Psoas muscle (tissue), 7 donors: ENCODE measurements at regions not wholly inside any gene's neighbourhood (a gene's known extent, or its start where the extent isn't known, plus 50 kb on each side); places are given as distances from the start of the nearest gene placed in this dataset.

Source experiments
- ATAC-seq, 4 donors: fragments of 200-7000 bp; cut with Tn5 transposase; one replicate each; pipeline ENCODE4 v1.9.1; 2020; ENCODE audit warnings: moderate library complexity in 3 of 4, mild to moderate bottlenecking in 2 of 4
- DNase-seq, 2 donors: peaks; one replicate each; pipeline ENCODE4 v3.0.0-alpha.2; 2020
- H3K27ac ChIP-seq: fragments of 200-600 bp; one replicate; pipeline ENCODE4 v1.8.0; 2022
- H3K27me3 ChIP-seq, 3 donors: fragments of 200-600 bp in 1 of 3; one replicate each; pipeline versions ENCODE4 v1.6.1 to v1.8.0; 2013 to 2022; ENCODE audit warnings: low read length in 2 of 3, mild to moderate bottlenecking in 2 of 3, moderate library complexity in 1 of 3; ENCODE audit not compliant: insufficient read depth in 3 of 3
- H3K36me3 ChIP-seq, 2 donors: fragments of 200-600 bp in 1 of 2; one replicate each; pipeline versions ENCODE4 v1.6.1 to v1.8.0; 2013 to 2022; ENCODE audit warnings: low read depth in 1 of 2, mild to moderate bottlenecking in 1 of 2, moderate library complexity in 1 of 2; ENCODE audit not compliant: insufficient read depth in 1 of 2
- H3K4me1 ChIP-seq: fragments of 200-600 bp; one replicate; pipeline ENCODE4 v1.8.0; 2022
- H3K4me3 ChIP-seq: fragments of 200-600 bp; one replicate; pipeline ENCODE4 v1.8.0; 2022; ENCODE audit warnings: mild to moderate bottlenecking
- H3K9me3 ChIP-seq: fragments of 200-600 bp; one replicate; pipeline ENCODE4 v1.8.0; 2022
- CTCF ChIP-seq: fragments of 200-600 bp; IDR thresholded peaks from one replicate; pipeline ENCODE4 v1.8.0; 2022; ENCODE audit warnings: antibody characterized with exemption
- WGBS, 3 donors: extraction: QIAGEN DNeasy Blood & Tissue Kit; methylation state at CpG; one replicate each; pipeline versions ENCODE4 v1.1.6 to v1.1.7; 2013; 5-methylcytosine and 5-hydroxymethylcytosine counted together
- intact Hi-C, 2 donors: fragments of 100-400 bp; cut with DNase I; formaldehyde crosslinking; loops; one replicate each; pipeline versions ENCODE4 v1.11.0 to v1.14.2; 2022
- donor health status: healthy with polysubstance abuse.
- donor health status: DM: no; HTN: no; CAD: no; lungs with moderate emphysema.
- donor health status: Bipolar disorder and iron deficiency.
- donor health status: healthy.
- donor health status: DM: yes; HTN: yes; CAD: no.
- donor health status: DM: no; HTN: no; CAD: no.
- donor health status: DM: yes; HTN: yes; CAD: no.

- intact Hi-C loops = no loop called here
- no peaks in the 10 kb centered on the region for H3K9me3 ChIP-seq
- no peak overlapping the region for H3K4me3 ChIP-seq
- H3K27me3 ChIP-seq = no peaks in the 10 kb centered on the region
- no peaks in the 10 kb centered on the region for H3K4me1 ChIP-seq
- no peak overlapping the region for H3K27ac ChIP-seq
- TF ChIP-seq CTCF = no peak
- no peaks in the 10 kb centered on the region for H3K36me3 ChIP-seq
- ATAC-seq = no peak
- 36 to 44% (median 43%) methylated on average over 3 of the region's 3 CpGs for WGBS, 3 donors
- no peak for DNase-seq
These were observed 850.6 kb upstream of the WWC1 start for GRCh38 chr5:167440846-167441245.

DNA sequence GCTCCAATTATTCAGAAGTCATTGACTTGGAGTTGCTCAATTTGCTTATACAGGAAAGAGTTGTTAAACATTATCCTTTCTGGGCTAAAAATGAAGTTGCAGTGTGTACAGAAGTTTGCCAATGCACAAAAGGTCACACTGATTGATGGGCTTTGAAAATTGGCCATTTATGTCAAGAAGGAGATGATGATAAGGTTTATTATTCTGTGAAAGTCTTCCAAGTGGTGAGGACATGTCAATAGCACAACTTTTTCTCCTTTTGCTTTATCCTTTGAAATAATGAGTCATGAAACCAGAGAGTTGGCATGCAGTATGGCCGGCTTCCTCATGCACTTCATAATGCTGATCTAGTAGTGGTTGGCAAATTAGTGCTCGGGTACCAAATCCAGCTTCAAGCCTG, 848.5 kb upstream of the WWC1 start:
- Histone ChIP-seq H3K36me3 (no peaks in the 10 kb centered on the region), H3K9me3 (no peaks in the 10 kb centered on the region), H3K27ac (no peak overlapping the region), H3K4me1 (no peaks in the 10 kb centered on the region), H3K27me3 (no peaks in the 10 kb centered on the region), H3K4me3 (no peak overlapping the region)
- 82 to 90% (median 88%) methylated on average over 2 of the region's 2 CpGs for WGBS, 3 donors
- no peak for TF ChIP-seq CTCF
- ATAC-seq (no peak), DNase-seq (no peak)
- intact Hi-C loops = no loop called here

DNA sequence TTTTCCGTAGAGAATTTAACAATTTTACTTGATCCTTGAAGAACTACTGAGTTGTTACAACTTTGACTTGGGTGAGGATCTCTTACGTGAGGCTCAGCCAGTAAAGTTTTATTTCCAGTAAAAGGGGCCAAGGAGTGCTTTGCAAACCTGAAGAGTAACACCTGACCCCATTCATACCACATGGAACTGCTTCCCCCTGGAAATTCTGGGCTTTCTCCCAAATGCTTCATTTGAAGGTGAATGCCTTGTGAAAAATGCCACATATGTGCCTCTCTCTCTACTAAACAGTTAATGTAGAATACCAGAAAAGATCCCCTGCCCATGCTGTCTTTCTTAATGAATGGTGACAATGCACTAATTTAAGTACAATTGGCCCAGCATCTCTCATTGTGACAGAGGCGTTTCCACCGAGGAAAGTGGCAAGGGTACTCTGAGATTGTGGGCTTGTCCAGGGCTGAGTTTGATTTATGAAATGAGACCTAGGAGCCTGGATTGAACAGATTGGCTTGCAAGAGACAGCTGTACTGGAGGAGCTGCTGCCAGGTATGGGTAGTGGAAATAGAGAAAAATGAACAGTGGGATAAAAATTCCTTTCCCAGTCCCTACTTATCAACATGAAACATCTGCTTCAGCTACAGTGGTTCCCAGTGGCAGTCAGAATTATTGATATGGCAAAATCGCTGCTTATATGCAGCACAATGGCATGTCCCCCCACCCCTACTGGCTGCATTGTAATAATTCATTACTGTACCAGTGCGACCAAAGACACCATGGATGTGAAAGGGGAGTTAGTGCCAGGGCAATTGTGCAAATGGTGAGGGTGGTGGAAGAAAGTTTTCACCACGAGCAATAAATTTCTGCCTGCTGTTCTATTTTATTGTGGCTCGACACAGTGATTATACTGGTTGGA, 843.7 kb upstream of the WWC1 start:
- H3K4me1 ChIP-seq = no peaks in the 10 kb centered on the region
- H3K4me3 ChIP-seq = no peak overlapping the region
- no peaks in the 10 kb centered on the region for H3K27me3 ChIP-seq
- intact Hi-C loops = no loop called here
- no peak overlapping the region for H3K27ac ChIP-seq
- H3K9me3 ChIP-seq = no peaks in the 10 kb centered on the region
- no peak for DNase-seq
- no peak for ATAC-seq
- WGBS, 3 donors = 44 to 54% (median 46%) methylated on average over 8 of the region's 8 CpGs
- TF ChIP-seq CTCF = no peak
- H3K36me3 ChIP-seq = no peaks in the 10 kb centered on the region

DNA sequence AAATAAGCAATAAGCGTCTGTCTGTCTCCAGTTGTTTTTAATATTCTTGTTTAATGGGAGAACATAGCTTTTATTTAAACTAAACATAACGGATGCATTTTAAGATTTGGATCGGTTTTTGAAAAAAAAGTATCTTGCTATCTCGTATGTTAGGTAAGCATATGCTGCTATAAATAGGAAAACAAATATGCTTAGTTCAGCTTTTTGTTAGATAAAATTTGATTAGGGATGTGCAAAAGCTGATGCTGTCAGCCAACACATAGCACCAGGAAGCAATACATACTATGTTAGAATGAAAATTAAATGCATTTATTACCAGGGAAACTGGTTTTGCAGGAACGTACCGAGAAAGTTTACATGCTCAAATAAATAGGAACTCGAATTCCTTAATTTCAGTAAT, 843.1 kb upstream of the WWC1 start:
- no peak overlapping the region for H3K4me3 ChIP-seq
- intact Hi-C loops = no loop called here
- no peaks in the 10 kb centered on the region for H3K27me3 ChIP-seq
- H3K9me3 ChIP-seq = no peaks in the 10 kb centered on the region
- no peaks in the 10 kb centered on the region for H3K4me1 ChIP-seq
- no peaks in the 10 kb centered on the region for H3K36me3 ChIP-seq
- no peak overlapping the region for H3K27ac ChIP-seq
- no peak for TF ChIP-seq CTCF
- DNase-seq (no peak), ATAC-seq (no peak)
- 63 to 66% (median 65%) methylated on average over 7 of the region's 7 CpGs for whole genome bisulfite sequencing, 3 donors

DNA sequence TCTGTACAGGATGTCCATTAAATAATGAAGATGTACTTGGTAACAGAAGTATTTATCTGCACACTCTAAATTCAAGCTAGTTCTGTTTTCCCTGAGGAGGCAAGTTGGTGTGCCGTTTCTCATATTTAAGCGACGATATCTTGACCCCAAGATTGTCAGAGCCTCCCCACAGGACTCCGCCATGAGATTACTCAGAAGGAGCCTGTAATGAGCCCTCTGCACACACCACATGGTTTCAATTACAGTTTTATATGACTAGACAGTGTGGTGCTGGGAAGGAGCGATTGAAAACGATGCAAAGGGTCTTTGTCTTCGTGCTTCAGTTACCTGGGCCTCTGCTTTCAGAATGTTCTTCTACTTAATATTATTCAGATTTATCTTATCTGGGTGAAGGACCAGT, 840.4 kb upstream of the WWC1 start:
- Histone ChIP-seq H3K9me3 (no peaks in the 10 kb centered on the region), H3K27me3 (no peaks in the 10 kb centered on the region), H3K36me3 (no peaks in the 10 kb centered on the region), H3K27ac (no peak overlapping the region), H3K4me3 (no peak overlapping the region), H3K4me1 (no peaks in the 10 kb centered on the region)
- ATAC-seq (no peak), DNase-seq (no peak)
- 68 to 73% (median 70%) methylated on average over 7 of the region's 7 CpGs for WGBS, 3 donors
- intact Hi-C loops = no loop called here
- TF ChIP-seq CTCF = no peak
